ENCODE measurements at regions not wholly inside any gene's neighbourhood (a gene's known extent, or its start where the extent isn't known, plus 50 kb on each side); places are given as distances from the start of the nearest gene placed in this dataset.

- Histone ChIP-seq H4K20me1 (ENCODE audit: low read depth, low read length) (no peaks in the 10 kb centered on the region), H3K9ac (ENCODE audit: low read length) (no peak overlapping the region), H3K79me2 (ENCODE audit: insufficient read depth, low read length) (no peaks in the 10 kb centered on the region), H3F3A (ENCODE audit: insufficient read depth) (no peaks in the 10 kb centered on the region), H3K27me3 (ENCODE audit: low read length) (no peaks in the 10 kb centered on the region), H3K27ac (ENCODE audit: low read depth, low read length) (no peak overlapping the region), H3K36me3 (ENCODE audit: low read length) (no peaks in the 10 kb centered on the region), H3K9me2 (replicated peaks; ENCODE audit: insufficient read depth, low read length) (no peaks in the 10 kb centered on the region; the same call in 1 of the 2 replicates), H3K9me3 (ENCODE audit: insufficient read depth, low read length) (no peaks in the 10 kb centered on the region; the same call in 1 of the 2 replicates), H2AFZ (ENCODE audit: low read depth, low read length, severe bottlenecking) (no peak overlapping the region), H3K4me2 (ENCODE audit: low read depth, low read length, poor library complexity, severe bottlenecking) (no peak overlapping the region), H3K4me3 (ENCODE audit: insufficient read depth, low read length, poor library complexity, severe bottlenecking) (no peak overlapping the region)
- TF ChIP-seq CTCF (IDR thresholded peaks at IDR 0.05; ENCODE audit: insufficient read depth, low read length, poor library complexity, severe bottlenecking): no peak
- no peak for TF ChIP-seq EZH2phosphoT487 (conservative IDR thresholded peaks at IDR 0.05; ENCODE audit: low read length)
Observed at GRCh38 chr12:97642911-97643310, 180.3 kb downstream of the RMST start.

- H3K36me3 ChIP-seq (ENCODE audit: low read length): no peaks in the 10 kb centered on the region
- H3K27me3 ChIP-seq (ENCODE audit: low read length): no peaks in the 10 kb centered on the region
- H3K9ac ChIP-seq (ENCODE audit: low read length): no peak overlapping the region
- no peaks in the 10 kb centered on the region for H3F3A ChIP-seq (ENCODE audit: insufficient read depth)
- no peak overlapping the region for H3K4me3 ChIP-seq (ENCODE audit: insufficient read depth, low read length, poor library complexity, severe bottlenecking)
- H3K4me2 ChIP-seq (ENCODE audit: low read depth, low read length, poor library complexity, severe bottlenecking): no peak overlapping the region
- H3K9me2 ChIP-seq (replicated peaks; ENCODE audit: insufficient read depth, low read length): no peaks in the 10 kb centered on the region
- no peaks in the 10 kb centered on the region for H3K79me2 ChIP-seq (ENCODE audit: insufficient read depth, low read length)
- no peaks in the 10 kb centered on the region; the same call in 1 of the 2 replicates for H3K9me3 ChIP-seq (ENCODE audit: insufficient read depth, low read length)
- no peak for TF ChIP-seq EZH2phosphoT487 (conservative IDR thresholded peaks at IDR 0.05; ENCODE audit: low read length)
- no peak for TF ChIP-seq CTCF (IDR thresholded peaks at IDR 0.05; ENCODE audit: insufficient read depth, low read length, poor library complexity, severe bottlenecking)
- no peak overlapping the region for H3K27ac ChIP-seq (ENCODE audit: low read depth, low read length)
- no peaks in the 10 kb centered on the region for H4K20me1 ChIP-seq (ENCODE audit: low read depth, low read length)
- no peak overlapping the region for H2AFZ ChIP-seq (ENCODE audit: low read depth, low read length, severe bottlenecking)
Observed at GRCh38 chr12:97643924-97644323, 181.3 kb downstream of the RMST start.

GRCh38 chr12:97645726-97646125 lies 183.1 kb downstream of the RMST start:
- H2AFZ ChIP-seq (ENCODE audit: low read depth, low read length, severe bottlenecking): no peak overlapping the region
- H3K27ac ChIP-seq (ENCODE audit: low read depth, low read length): no peak overlapping the region
- no peaks in the 10 kb centered on the region for H3K79me2 ChIP-seq (ENCODE audit: insufficient read depth, low read length)
- no peaks in the 10 kb centered on the region for H3K9me2 ChIP-seq (replicated peaks; ENCODE audit: insufficient read depth, low read length)
- no peaks in the 10 kb centered on the region for H3K27me3 ChIP-seq (ENCODE audit: low read length)
- no peaks in the 10 kb centered on the region for H3K36me3 ChIP-seq (ENCODE audit: low read length)
- H4K20me1 ChIP-seq (ENCODE audit: low read depth, low read length): no peaks in the 10 kb centered on the region
- no peak overlapping the region for H3K4me3 ChIP-seq (ENCODE audit: insufficient read depth, low read length, poor library complexity, severe bottlenecking)
- no peak overlapping the region for H3K4me2 ChIP-seq (ENCODE audit: low read depth, low read length, poor library complexity, severe bottlenecking)
- no peaks in the 10 kb centered on the region for H3F3A ChIP-seq (ENCODE audit: insufficient read depth)
- TF ChIP-seq CTCF (IDR thresholded peaks at IDR 0.05; ENCODE audit: insufficient read depth, low read length, poor library complexity, severe bottlenecking) (no peak), EZH2phosphoT487 (conservative IDR thresholded peaks at IDR 0.05; ENCODE audit: low read length) (no peak)
- no peak overlapping the region for H3K9ac ChIP-seq (ENCODE audit: low read length)
- no peaks in the 10 kb centered on the region; the same call in 1 of the 2 replicates for H3K9me3 ChIP-seq (ENCODE audit: insufficient read depth, low read length)
